GM19351 (cell line): ENCODE measurements at regions not wholly inside any gene's neighbourhood (a gene's known extent, or its start where the extent isn't known, plus 50 kb on each side); places are given as distances from the start of the nearest gene placed in this dataset.

ENCODE experiments used
- ATAC-seq: cut with Tn5 transposase; IDR thresholded peaks from one replicate; pipeline ENCODE4 v1.9.1; 2021; ENCODE audit warnings: mild to moderate bottlenecking, moderate library complexity; ENCODE audit not compliant: unreplicated experiment

DNA sequence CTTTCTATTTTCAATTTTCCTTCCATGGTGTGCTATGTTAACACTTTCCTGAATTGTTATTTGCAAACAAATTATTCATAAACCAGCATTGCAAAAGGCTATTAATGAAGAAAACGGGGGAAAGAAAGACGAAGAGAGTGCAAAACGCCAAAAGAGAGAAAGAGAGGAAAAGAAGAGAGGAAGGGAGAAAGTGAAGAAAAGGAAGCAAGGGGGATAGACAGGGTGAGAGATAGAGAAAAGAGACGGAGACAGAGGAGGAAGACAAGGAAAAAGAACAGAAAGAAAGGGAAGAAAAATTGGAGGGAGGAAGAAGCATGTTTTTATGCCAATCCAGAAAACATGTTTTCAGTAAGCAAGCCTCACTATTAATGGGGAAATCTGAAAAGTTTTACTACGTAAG is 310.6 kb downstream of the TFEC start:
- no peak for ATAC-seq

DNA sequence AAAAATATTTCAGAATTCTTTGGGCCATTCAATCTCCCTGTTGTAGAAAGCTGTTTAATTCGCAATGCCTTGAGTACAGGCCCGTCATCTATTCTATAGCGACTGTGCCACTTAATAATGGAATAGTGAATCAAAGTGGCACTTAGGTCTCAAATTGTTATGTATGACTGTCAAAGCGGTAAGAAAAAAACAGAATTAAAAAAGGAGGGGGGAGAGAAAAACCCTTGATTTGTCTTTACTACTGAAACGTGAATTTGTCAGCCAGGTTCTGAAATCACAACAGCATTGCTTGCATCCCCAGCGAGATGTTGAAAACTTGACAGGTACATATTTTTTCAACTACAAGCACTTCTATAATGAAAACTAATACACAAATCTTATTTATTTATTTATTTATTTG is 320.9 kb downstream of the TFEC start:
- no peak for ATAC-seq

- ATAC-seq, result no peak
Observed at GRCh38 chr7:115708013-115708341, 322.6 kb downstream of the TFEC start.

DNA sequence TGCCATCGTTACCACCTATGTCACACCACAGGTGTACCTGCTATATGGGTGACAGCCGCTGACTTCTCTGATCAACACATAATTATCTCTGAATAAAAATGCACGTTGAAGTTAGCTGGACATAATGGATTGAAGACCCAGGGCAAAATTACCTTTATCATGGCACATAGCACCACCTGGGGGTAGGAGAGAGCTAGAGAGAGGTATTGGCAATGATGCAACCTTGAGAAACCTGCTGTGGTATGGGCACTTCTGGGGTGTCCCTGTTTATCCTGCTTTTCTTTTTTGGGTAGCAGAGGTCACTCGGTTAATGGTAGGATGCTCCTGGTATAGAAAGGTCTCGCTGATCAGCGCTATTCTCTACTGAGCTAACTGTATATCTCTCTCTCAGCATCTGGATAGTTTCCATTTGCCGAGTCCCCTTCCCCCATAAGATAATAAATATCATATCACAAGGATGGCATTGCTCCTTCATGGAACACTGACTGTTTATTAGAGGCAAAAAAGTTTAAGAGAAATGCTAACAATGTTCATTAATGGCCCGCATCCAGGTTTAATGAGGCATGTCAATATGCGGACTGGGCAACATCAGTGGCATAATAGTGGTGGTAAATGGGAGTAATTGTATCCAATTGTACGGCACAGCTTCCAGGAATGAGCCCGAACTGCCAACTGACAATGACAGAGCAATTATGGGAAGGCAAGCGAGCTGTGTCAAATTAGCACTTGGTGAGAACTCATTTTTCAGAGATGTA is 323.1 kb downstream of the TFEC start:
- peak; percentile 73 for ATAC-seq

- no peak for ATAC-seq
Observed at GRCh38 chr7:115704884-115705283, 325.7 kb downstream of the TFEC start.

DNA sequence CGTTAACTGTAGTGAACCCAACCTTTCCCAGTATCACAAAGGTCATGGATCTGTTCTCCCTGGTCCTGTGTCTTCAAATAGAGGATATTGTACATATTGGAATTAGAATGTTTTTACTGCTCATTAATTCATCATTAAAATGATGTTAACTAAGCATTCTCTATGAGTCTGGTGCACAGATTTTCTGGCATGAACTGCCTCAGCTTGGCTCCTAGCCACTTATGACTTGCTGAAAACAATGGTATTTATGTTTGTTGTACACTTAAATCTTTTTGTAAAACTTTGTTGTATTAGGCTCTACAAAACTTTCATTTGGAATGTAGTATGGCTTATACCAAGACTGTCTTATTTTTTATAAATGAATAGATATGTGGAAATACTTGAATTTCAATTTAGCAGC is 329.4 kb downstream of the TFEC start:
- no peak for ATAC-seq

- ATAC-seq, result no peak
Observed at GRCh38 chr7:115694424-115694823, 336.1 kb downstream of the TFEC start.

DNA sequence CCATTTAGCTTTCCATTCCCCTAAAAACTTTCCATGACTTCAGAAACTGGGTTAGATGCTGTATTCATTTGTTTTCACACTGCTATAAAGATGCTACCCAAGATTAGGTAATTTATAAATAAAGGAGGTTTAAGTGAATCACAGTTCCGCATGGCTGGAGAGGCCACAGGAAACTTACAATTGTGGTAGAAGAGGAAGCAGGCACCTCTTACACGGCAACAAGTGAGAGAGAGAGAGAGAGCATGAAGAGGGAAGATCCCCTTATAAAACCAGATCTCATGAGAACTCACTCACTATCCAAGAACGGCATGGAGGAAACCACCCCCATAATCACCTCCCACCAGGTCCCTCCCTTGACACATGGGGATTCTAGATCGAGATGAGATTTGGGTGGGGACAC is 336.8 kb downstream of the TFEC start:
- peak; percentile 73 for ATAC-seq

DNA sequence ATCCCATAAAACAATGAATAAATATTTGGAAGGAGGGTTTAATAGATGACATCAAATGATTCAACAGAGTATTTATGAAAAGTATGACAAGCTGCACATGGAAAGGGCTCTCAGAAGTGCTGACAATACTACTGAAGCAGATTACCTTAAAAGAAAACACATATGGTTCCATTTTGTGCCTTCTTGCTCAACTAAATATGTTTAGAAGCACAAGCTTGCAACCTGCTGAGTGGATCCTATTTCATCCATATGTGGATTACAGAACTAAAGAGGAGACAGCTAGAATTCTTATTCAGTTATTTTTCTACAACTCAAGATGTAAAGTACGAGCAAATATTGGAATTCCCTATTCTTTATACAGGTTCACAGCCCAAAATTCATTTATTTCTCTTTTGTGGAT is 340.6 kb downstream of the TFEC start:
- ATAC-seq, result no peak

DNA sequence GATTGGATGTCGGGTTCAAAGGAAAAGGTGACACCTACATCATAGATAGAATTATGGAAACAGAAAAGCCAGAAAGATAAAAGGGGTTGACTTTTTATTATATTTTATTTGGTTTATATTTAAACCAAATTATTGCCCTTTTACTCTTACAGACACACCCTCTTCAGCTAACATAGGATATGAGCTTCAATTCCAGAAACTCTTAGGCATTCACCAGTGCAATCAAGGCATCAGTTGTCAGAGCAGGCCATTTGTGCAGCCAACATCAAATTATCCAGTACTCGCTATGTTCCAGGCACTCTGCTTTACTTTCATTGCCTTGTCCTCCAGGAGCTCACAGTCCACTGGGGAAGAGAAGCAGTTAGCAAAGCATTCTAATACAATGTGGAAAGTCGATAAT is 347.5 kb downstream of the TFEC start:
- ATAC-seq, result no peak

- peak; percentile 73 for ATAC-seq
Observed at GRCh38 chr7:115682507-115682906, 348.1 kb downstream of the TFEC start.

DNA sequence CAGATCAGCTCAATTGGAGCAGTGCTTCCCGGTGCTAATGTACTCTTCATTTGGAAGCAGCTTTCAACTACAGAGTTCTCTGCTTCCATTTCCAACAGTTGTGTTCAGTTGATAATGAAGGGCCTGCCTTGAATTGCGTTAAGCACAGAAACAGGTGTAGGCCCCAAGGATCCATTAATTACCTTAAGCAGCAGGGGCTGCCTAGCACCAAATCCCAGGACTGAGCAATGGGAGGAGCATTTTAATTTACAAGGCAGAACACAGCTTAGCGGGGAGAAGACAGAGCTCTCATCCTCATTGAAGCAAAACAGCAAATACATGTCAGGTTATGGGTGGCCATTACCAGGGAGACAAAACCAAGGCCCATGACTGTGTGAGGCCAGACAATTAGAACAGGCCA is 349.6 kb downstream of the TFEC start:
- ATAC-seq, result no peak

DNA sequence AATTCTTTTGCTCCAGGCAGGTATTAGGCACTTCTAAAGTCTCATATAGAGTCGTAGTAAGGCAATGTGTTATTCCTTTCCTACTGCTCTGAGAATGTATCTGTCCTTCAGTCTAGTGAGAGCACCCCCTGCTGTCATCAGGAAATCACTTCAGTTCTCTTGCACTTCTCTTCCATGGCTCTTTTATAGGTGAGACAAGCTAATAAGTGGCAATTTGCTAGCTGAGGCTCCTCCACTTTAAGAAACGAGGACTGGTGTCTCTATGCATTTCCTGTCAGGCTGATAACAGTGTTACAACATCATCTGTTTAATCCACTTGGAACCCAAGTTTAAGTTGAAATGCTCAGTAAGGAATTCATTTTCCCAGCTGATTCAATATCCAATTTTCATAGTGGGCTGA is 350.6 kb downstream of the TFEC start:
- peak; percentile 84 for ATAC-seq

DNA sequence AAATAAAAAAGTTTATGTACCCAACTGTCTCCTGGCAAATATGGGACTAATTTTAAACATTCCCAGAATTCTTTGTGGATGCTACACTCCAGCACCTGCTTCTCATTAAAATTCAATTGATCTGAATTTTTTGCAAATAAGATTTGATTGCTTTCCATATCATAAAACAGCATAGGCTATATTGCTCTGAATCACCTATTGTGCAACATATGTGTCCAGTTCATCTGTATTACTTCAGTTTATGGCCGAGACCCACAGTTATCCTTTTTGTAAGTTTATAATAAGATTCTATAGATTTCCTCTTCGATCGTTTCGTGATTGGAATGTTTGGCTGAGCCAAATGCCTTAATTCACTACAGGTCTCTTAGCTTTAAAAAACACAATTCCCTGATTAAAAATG is 351.1 kb downstream of the TFEC start:
- no peak for ATAC-seq

DNA sequence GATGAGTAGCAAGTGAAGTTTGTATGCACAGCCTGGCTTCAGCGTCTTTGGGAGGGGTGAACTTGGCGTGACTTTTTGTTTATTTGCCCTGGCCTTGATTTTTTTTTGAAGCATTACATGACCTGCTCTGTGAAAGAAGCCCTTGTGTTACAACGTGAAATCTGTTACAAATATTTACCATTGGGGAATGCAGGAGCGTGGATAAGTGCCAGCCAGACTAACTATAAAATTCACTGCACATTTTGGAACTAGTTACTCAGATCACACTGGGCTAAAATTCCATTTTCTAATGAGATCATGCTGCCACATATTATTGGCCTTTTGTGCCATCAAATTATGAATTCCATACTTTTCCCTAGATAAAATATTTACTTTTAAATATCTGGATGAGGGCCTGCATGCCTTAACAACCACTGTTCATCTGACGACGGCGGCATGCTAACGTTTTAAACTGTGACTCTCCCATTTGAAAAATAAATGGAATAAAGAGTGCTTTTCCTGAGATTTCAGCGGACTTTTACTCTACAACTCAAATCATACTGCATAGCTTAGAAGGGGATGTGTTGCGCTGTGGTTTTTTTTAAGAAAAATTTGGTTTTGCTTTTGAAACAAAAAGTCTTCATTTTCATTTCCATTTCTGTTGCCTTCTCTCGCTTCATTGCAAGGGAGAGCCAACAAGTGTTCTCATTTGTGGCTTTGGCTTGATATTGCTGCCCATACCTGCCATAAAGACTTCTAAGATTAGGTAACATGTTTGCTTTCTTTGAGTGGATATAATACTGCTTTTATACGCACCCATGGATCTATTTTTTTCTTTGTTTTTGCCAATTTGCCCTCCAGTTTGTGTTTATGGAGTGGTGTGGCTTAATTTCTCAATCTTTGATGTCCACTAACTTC is 352.2 kb downstream of the TFEC start:
- ATAC-seq, result no peak

GRCh38 chr7:115676707-115677106 is 353.9 kb downstream of the TFEC start:
- ATAC-seq, result no peak

DNA sequence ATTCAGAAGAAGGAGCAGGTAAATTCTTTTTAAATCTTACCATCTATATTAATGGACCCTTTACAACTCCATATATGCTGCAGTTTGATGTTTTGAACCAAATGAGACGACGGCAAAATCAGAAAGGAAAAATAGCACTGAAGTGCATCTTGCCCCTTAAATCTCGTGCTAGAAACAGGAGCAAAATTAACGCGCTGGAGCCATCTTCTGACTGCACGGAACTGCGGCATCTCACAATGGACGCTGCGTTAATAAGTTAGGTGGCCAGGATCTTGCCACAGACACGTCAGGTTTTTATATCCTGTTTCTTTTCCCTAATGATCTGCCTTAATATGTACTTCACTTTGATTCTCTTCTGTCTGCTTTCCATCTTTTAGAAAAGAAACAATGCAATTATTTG is 354.5 kb downstream of the TFEC start:
- no peak for ATAC-seq

DNA sequence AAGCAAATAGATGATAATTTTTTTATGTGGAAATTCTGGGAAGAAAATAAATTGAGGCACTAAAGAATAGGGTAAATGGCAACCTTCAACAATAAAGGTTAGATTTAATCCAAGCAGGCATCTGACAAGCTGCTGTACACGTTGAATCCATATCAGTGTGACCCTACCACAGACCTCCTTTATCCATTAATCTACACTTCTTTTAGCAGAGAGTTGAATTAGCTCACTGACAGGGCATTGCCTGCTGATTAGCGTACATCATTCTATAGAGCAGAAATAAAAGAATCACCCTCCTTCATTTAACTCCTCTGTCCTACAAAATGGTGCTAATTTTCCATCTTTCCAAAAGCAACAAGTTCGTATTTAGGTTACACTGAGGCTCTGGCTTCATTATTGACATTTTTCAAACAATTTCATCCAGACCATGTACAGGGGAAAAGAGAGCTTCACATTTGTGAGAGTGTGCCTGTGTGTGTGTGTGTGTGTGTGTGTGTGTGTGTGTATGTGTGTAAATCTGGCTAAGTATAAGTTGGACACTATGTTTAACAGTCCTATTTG is 356.0 kb downstream of the TFEC start:
- ATAC-seq, result no peak

DNA sequence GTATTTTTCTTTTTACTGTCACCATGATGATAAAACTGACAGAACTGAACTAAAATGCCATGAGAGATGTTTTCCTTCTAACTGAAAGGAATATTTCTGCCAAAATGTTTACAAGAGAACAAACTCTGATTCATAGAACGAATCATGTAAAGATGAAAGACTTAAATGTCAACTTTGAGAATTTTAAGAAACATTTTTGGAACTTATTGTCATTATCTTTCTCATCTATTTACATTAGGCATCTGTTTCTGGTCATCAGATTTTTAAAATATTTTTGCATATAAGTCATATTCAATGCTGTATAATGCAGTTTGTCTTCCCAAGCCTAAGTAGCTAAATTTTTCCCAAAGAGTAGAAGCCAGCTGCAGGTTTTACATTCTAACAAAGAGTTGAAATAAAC is 358.5 kb downstream of the TFEC start:
- ATAC-seq, result no peak

DNA sequence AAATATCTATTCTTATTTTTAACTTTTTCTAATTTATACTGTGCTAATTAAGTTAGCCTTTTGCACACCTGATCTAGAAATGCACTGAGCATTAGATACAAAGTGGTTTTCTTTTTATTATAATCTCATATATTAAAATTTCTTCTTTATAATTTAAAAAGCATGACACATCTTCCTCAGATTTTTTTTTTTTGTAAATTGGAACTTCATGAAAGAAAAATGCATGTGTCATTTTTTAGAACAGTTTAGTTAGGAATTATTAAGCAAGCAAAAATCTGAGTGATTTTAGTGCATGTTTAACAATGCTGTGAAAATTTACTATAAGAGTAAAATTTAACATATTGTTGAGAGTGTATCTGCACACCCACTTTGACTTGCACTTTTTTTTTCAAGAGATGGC is 367.9 kb downstream of the TFEC start:
- no peak for ATAC-seq

- no peak for ATAC-seq
Observed at GRCh38 chr7:115662120-115662519, 368.4 kb downstream of the TFEC start.

GRCh38 chr7:115658223-115658622 is 372.3 kb downstream of the TFEC start:
- ATAC-seq, result no peak
